ENCODE measurements at regions not wholly inside any gene's neighbourhood (a gene's known extent, or its start where the extent isn't known, plus 50 kb on each side); places are given as distances from the start of the nearest gene placed in this dataset.

- H3K4me3 Mint-ChIP-seq (ENCODE audit: unreplicated experiment): no peak overlapping the region
- no TSS peak for BruUV-seq (replicated peaks)
- no peak for DNase-seq (ENCODE audit: unreplicated experiment)
- H3K27ac Mint-ChIP-seq (ENCODE audit: low read depth, unreplicated experiment): no peak overlapping the region
- no peak for TF ChIP-seq CTCF (IDR thresholded peaks at IDR 0.05; ENCODE audit: unreplicated experiment)
- ChIA-PET POLR2A (no interaction called here), CTCF (interaction anchor here (0.6 kb wide), 1 partner anchor 259 kb away, joined by 3 read pairs; no protein-coding TSS in a partner anchor)
- no peaks in the 10 kb centered on the region for H3K36me3 Mint-ChIP-seq (ENCODE audit: insufficient read depth, unreplicated experiment)
- H3K27me3 Mint-ChIP-seq (ENCODE audit: insufficient read depth, unreplicated experiment): no peaks in the 10 kb centered on the region
- no peaks in the 10 kb centered on the region for H3K9me3 Mint-ChIP-seq (ENCODE audit: unreplicated experiment)
- peaks cover 6% of the 10 kb centered on the region for H3K4me1 Mint-ChIP-seq (ENCODE audit: insufficient read depth, unreplicated experiment)
- intact Hi-C loops (cut with micrococcal nuclease): no loop called here
Measured at GRCh38 chr9:89793124-89793495, 188.3 kb downstream of the GADD45G start.

GRCh38 chr9:89793551-89793950 lies 188.7 kb downstream of the GADD45G start:
- H3K9me3 Mint-ChIP-seq (ENCODE audit: unreplicated experiment): no peaks in the 10 kb centered on the region
- no peaks in the 10 kb centered on the region for H3K36me3 Mint-ChIP-seq (ENCODE audit: insufficient read depth, unreplicated experiment)
- CTCF ChIA-PET: no interaction called here
- BruUV-seq (replicated peaks): no TSS peak
- POLR2A ChIA-PET: no interaction called here
- DNase-seq (ENCODE audit: unreplicated experiment): no peak
- TF ChIP-seq CTCF (IDR thresholded peaks at IDR 0.05; ENCODE audit: unreplicated experiment): no peak
- H3K4me1 Mint-ChIP-seq (ENCODE audit: insufficient read depth, unreplicated experiment): peaks cover 6% of the 10 kb centered on the region
- H3K27ac Mint-ChIP-seq (ENCODE audit: low read depth, unreplicated experiment): no peak overlapping the region
- intact Hi-C loops (cut with micrococcal nuclease): no loop called here
- H3K27me3 Mint-ChIP-seq (ENCODE audit: insufficient read depth, unreplicated experiment): no peaks in the 10 kb centered on the region
- no peak overlapping the region for H3K4me3 Mint-ChIP-seq (ENCODE audit: unreplicated experiment)

- TF ChIP-seq CTCF (IDR thresholded peaks at IDR 0.05; ENCODE audit: unreplicated experiment): no peak
- intact Hi-C loops (cut with micrococcal nuclease): no loop called here
- BruUV-seq (replicated peaks): no TSS peak
- Mint-ChIP-seq H3K4me1 (ENCODE audit: insufficient read depth, unreplicated experiment) (peaks cover 6% of the 10 kb centered on the region), H3K27ac (ENCODE audit: low read depth, unreplicated experiment) (no peak overlapping the region), H3K4me3 (ENCODE audit: unreplicated experiment) (no peak overlapping the region), H3K27me3 (ENCODE audit: insufficient read depth, unreplicated experiment) (no peaks in the 10 kb centered on the region), H3K36me3 (ENCODE audit: insufficient read depth, unreplicated experiment) (no peaks in the 10 kb centered on the region), H3K9me3 (ENCODE audit: unreplicated experiment) (no peaks in the 10 kb centered on the region)
- DNase-seq (ENCODE audit: unreplicated experiment): no peak
- POLR2A ChIA-PET: no interaction called here
- CTCF ChIA-PET: no interaction called here
Measured at GRCh38 chr9:89794918-89795317, 190.1 kb downstream of the GADD45G start.

- peaks cover 3% of the 10 kb centered on the region for H3K4me1 Mint-ChIP-seq (ENCODE audit: insufficient read depth, unreplicated experiment)
- H3K27me3 Mint-ChIP-seq (ENCODE audit: insufficient read depth, unreplicated experiment): no peaks in the 10 kb centered on the region
- no peak overlapping the region for H3K4me3 Mint-ChIP-seq (ENCODE audit: unreplicated experiment)
- no peak overlapping the region for H3K27ac Mint-ChIP-seq (ENCODE audit: low read depth, unreplicated experiment)
- ChIA-PET POLR2A (no interaction called here), CTCF (interaction anchor here (0.6 kb wide), 1 partner anchor 169 kb away, joined by 3 read pairs; no protein-coding TSS in a partner anchor)
- intact Hi-C loops (cut with micrococcal nuclease): no loop called here
- BruUV-seq (replicated peaks): no TSS peak
- no peak for DNase-seq (ENCODE audit: unreplicated experiment)
- H3K9me3 Mint-ChIP-seq (ENCODE audit: unreplicated experiment): no peaks in the 10 kb centered on the region
- no peak for TF ChIP-seq CTCF (IDR thresholded peaks at IDR 0.05; ENCODE audit: unreplicated experiment)
- no peaks in the 10 kb centered on the region for H3K36me3 Mint-ChIP-seq (ENCODE audit: insufficient read depth, unreplicated experiment)
Measured at GRCh38 chr9:89795538-89796195, 190.9 kb downstream of the GADD45G start.

Data from MCF 10A (cell line).